ENCODE measurements at regions not wholly inside any gene's neighbourhood (a gene's known extent, or its start where the extent isn't known, plus 50 kb on each side); places are given as distances from the start of the nearest gene placed in this dataset.

- ATAC-seq, result no peak
- TF ChIP-seq CTCF (IDR thresholded peaks at IDR 0.05), result no peak
Measured at GRCh38 chr3:59531066-59531745, 481.4 kb upstream of the CFAP20DC start.

GRCh38 chr3:59528251-59528650, 478.4 kb upstream of the CFAP20DC start:
- Histone ChIP-seq H3K36me3 (ENCODE audit: low read depth) (no peaks in the 10 kb centered on the region), H3K9me3 (no peaks in the 10 kb centered on the region), H3K4me1 (ENCODE audit: low read depth) (no peaks in the 10 kb centered on the region), H3K4me3 (no peak overlapping the region)
- intact Hi-C loops (cut with DNase I, micrococcal nuclease), result no loop called here
- DNase-seq (no peak), ATAC-seq (no peak)
- TF ChIP-seq CTCF (IDR thresholded peaks at IDR 0.05), result no peak

More at GRCh38 chr3:59531066-59531745, 481.4 kb upstream of the CFAP20DC start:
- intact Hi-C loops (cut with DNase I, micrococcal nuclease), result no loop called here
- no peak for DNase-seq
- Histone ChIP-seq H3K36me3 (ENCODE audit: low read depth) (no peaks in the 10 kb centered on the region), H3K4me1 (ENCODE audit: low read depth) (no peaks in the 10 kb centered on the region), H3K4me3 (no peak overlapping the region), H3K9me3 (no peaks in the 10 kb centered on the region)

- no peak for TF ChIP-seq CTCF (IDR thresholded peaks at IDR 0.05)
Measured at GRCh38 chr3:59527493-59527892, 477.7 kb upstream of the CFAP20DC start.

GRCh38 chr3:59526999-59527398, 477.2 kb upstream of the CFAP20DC start:
- DNase-seq (no peak), ATAC-seq (no peak)
- Histone ChIP-seq H3K36me3 (ENCODE audit: low read depth) (no peaks in the 10 kb centered on the region), H3K9me3 (no peaks in the 10 kb centered on the region), H3K4me1 (ENCODE audit: low read depth) (no peaks in the 10 kb centered on the region), H3K4me3 (no peak overlapping the region)
- TF ChIP-seq CTCF (IDR thresholded peaks at IDR 0.05), result no peak
- intact Hi-C loops (cut with DNase I, micrococcal nuclease), result no loop called here

More at GRCh38 chr3:59527493-59527892, 477.7 kb upstream of the CFAP20DC start:
- ATAC-seq (no peak), DNase-seq (no peak)
- intact Hi-C loops (cut with DNase I, micrococcal nuclease), result no loop called here
- Histone ChIP-seq H3K36me3 (ENCODE audit: low read depth) (no peaks in the 10 kb centered on the region), H3K9me3 (no peaks in the 10 kb centered on the region), H3K4me3 (no peak overlapping the region), H3K4me1 (ENCODE audit: low read depth) (no peaks in the 10 kb centered on the region)

- Histone ChIP-seq H3K4me1 (ENCODE audit: low read depth) (no peaks in the 10 kb centered on the region), H3K4me3 (no peak overlapping the region), H3K36me3 (ENCODE audit: low read depth) (no peaks in the 10 kb centered on the region), H3K9me3 (no peaks in the 10 kb centered on the region)
- intact Hi-C loops (cut with DNase I, micrococcal nuclease), result no loop called here
- no peak for TF ChIP-seq CTCF (IDR thresholded peaks at IDR 0.05)
- DNase-seq, result no peak
- ATAC-seq, result no peak
Measured at GRCh38 chr3:59522550-59522949, 472.7 kb upstream of the CFAP20DC start.

GRCh38 chr3:59519094-59519493, 469.3 kb upstream of the CFAP20DC start:
- H3K4me3 ChIP-seq, result no peak overlapping the region
- intact Hi-C loops (cut with DNase I, micrococcal nuclease), result no loop called here
- no peaks in the 10 kb centered on the region for H3K36me3 ChIP-seq (ENCODE audit: low read depth)
- no peaks in the 10 kb centered on the region for H3K9me3 ChIP-seq
- no peak for TF ChIP-seq CTCF (IDR thresholded peaks at IDR 0.05)
- DNase-seq (no peak), ATAC-seq (no peak)
- H3K4me1 ChIP-seq (ENCODE audit: low read depth), result no peaks in the 10 kb centered on the region

All from mucosa of descending colon (tissue), 3 donors.